GM12892 (cell line): ENCODE measurements at regions not wholly inside any gene's neighbourhood (a gene's known extent, or its start where the extent isn't known, plus 50 kb on each side); places are given as distances from the start of the nearest gene placed in this dataset.

ENCODE experiments used
- POLR2A ChIP-seq: IDR thresholded peaks from 2 replicates; pipeline ENCODE4 v1.6.1; 2011; ENCODE audit warnings: low read depth, low read length, control low read depth
- POLR2AphosphoS5 ChIP-seq: IDR thresholded peaks from 2 replicates; pipeline ENCODE4 v1.6.1; 2011; ENCODE audit warnings: low read depth, low read length, control low read depth
- TAF1 ChIP-seq: IDR thresholded peaks from 2 replicates; pipeline ENCODE4 v1.6.1; 2011; ENCODE audit warnings: low read depth, mild to moderate bottlenecking, control low read depth, low read length, borderline replicate concordance

GRCh38 chr9:90433398-90433941, 209.2 kb downstream of the DIRAS2 start:
- TF ChIP-seq POLR2A (no peak), POLR2AphosphoS5 (no peak), TAF1 (no peak)
